GM21529 (cell line): ENCODE measurements at regions not wholly inside any gene's neighbourhood (a gene's known extent, or its start where the extent isn't known, plus 50 kb on each side); places are given as distances from the start of the nearest gene placed in this dataset.
"Not testable (repeated sequence)": the region's sequence is repeated elsewhere in the genome, so short reads cannot be mapped to it uniquely, and the experiment has no call there.

Experiments
- ATAC-seq: cut with Tn5 transposase; IDR thresholded peaks from one replicate; pipeline ENCODE4 v1.9.1; 2021; ENCODE audit not compliant: unreplicated experiment

- ATAC-seq = no peak
These were observed 116.1 kb downstream of the CYP26B1 start for GRCh38 chr2:72031346-72032110.

- ATAC-seq = no peak
These were observed 118.7 kb downstream of the CYP26B1 start for GRCh38 chr2:72028996-72029395.

- no peak for ATAC-seq
These were observed 119.2 kb downstream of the CYP26B1 start for GRCh38 chr2:72028351-72028995.

DNA sequence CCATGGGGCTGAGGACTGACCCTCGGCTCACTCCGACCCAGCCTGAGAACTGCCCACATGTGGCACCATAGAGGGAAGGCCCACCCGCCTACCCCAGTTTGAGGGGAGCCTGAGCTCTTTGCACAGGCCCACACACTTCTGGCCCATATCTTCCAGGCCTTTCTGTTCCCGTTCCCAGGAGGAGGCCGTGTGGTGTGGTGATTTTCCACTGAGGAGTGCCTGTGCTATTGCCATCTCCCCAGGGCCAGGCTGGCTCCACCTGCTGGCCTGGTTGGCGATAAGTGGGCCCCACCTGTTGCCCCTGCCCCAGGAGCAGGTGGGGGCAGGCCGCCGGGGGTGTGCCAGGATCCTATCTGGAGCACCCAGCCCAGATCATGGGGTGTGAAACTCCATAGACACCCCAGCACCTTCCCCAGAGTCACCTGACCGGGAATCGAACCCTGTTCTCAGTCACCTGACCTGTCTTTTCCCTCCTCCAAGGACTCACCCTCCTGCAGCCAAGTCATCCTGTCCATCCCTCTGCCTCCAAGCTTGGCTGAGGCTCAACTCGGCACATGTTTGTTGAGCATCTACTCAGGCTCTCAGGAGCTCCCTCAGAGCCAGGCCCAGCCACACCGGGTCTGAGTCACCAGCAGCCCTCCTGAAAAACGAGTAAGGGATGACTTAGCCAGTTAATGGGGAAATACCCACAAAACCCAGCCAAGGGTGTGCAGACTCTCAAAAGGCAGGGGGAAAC, 120.1 kb downstream of the CYP26B1 start:
- no peak for ATAC-seq

GRCh38 chr2:72026819-72027425, 120.7 kb downstream of the CYP26B1 start:
- ATAC-seq = no peak

- ATAC-seq = no peak
These were observed 123.0 kb downstream of the CYP26B1 start for GRCh38 chr2:72024451-72025175.

DNA sequence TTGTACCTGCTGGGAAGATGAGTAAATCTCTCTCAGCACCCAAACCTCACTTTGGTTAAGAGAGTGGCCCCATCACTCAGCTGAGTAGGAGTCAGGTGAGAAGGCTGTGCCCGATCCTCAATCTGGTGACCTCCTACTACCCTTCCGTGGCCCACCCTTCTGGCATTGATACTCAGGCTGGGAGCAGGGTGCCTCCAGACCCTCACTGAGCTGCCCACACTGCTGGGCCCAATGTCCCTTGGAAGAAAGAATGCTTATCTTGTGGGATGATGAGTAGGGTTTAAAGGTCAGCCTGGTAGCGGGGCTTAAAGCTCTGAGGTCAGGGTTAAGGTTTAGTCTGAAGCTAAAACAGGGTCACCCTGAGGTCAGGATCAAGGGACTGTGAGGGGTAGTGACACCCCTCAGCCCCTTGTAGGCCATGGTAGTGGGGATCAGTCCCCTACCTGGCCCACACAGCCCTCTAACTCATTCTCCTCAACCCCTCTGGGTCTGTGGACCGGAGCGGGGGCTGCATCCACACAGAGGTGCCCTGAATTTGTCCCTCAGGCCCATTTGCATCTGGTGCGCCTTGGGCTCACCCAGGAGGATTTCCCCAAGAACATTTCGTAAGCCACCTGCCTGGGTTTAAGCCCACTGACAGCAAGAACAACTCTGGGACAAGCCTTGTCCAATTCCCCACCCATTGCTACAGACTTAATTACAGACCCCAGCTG, 123.8 kb downstream of the CYP26B1 start:
- no peak for ATAC-seq

GRCh38 chr2:72021371-72021770, 126.3 kb downstream of the CYP26B1 start:
- not testable (repeated sequence) for ATAC-seq

DNA sequence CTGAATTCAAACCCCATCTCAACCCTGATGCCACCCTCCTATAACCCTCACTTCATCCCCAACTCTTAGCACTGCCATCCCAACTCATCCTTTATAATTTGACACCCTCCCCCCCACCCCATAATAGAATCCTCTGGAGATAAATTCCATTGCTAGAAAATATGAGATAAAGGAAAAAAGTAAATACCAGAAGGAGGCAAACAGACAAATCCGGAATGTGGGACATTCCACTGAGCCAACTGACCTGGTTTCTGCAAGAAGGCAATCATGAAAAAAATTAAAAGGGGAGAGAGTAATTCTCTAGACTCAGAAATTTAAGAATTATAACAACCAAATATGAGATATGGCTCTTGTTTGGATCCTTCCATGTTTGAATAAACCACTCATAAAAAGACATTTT, 132.4 kb downstream of the CYP26B1 start:
- ATAC-seq = no peak

GRCh38 chr2:72014831-72015230, 132.8 kb downstream of the CYP26B1 start:
- no peak for ATAC-seq

DNA sequence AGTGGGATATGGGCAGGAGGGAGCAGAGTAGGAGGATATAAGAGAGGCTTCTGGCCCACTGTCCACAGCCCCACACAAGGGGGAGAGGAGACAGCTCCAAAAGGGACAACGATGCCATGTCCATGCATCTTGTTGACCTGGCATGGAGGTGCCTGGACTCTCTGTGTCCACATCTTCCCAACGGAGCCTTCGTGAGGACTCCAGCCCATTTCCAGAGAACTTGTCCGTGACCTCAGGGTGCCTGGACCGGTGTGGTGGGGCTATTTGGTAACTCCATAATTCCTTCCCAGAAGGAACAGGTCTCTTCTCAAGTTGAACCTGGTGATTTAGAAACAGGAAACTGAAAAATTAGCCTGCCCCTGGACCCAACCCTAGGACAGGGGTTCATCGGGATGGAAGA, 133.9 kb downstream of the CYP26B1 start:
- ATAC-seq = no peak

DNA sequence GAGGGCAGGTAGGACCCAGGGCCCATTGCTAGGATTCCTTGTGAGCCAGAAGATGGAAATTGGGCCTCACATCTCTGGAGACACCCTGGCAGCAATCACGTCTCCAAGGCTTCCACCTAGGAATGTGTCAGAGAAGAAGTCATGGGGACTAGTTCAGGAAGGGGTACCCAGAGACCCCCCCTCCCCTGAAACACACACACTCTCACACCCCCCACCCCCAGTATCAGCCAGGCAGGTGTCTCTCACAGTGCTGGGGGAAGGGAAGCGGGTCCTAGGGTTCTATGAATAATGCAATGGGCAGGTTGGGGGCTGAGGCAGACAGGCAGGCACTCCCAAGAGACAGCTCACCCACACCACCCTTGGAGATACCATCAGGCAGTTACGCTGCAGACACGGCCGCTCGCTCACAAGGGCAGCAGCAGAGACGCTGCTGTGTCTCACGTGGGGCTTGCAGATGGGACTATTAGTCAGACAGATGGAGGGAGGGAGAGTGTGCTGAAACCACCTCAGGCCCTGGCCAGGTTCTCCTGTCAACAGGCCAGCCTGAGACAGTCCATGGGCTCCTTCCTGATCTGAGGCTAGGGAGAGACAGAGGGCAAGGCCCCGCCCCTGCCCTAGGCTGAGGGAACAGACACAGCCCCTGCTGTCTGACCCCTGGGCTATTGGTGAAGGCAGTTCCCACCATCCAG, 134.6 kb downstream of the CYP26B1 start:
- no peak for ATAC-seq

DNA sequence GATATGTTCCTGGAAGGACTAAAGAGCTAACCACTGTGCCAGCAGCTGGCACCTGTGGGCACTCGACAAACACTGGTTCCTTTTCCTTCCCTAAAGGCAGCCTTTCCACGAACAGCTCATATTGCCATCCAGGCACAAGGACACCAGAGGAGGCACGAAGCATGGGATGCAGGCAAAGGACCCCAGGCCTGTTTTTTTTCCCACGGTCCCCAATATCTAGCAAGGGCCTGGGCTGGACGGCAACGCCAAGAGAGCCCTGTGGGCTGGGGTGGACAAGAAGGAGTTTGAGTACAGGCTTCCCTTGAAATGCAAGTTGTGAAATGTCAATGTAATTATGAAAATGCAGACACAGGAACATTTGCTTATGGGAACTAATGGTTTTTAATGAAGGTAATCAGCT, 135.9 kb downstream of the CYP26B1 start:
- no peak for ATAC-seq

GRCh38 chr2:72011370-72011689, 136.3 kb downstream of the CYP26B1 start:
- ATAC-seq = no peak

DNA sequence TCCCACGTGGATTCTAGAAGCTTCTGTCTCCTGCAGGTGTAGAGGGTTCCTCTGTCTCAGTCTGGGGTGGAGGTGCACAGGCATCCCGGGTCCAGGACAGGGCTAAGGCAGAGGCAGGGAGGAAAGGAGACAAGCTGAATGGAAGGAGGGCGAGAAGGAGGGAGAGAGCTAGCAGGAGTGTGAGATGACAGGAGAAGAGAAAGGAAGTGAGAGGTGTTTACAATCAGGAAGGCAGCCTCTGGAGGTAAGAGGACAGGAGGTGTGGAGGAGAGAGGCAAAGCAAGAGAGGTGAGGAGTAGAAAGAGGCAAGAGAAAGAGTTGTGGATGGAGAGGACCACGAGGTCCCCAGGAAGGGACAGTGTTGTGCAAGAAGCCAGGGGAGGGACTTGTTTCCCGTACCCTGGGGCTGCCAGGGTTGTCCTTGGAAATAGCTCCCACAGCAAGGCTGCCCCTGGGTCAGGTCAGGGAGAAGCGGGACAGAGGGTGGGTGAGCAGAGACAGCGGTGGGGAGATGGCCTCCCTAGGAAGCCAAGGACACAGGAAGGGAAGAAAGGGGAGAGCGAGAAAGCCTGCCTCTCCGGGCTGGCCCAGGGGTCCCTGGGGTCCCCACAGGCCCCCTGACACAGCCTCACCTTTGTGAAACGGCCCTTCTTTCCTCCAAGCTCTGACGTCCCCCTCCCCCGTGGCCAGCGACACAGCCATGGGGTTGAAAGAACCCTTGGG, 136.9 kb downstream of the CYP26B1 start:
- no peak for ATAC-seq

DNA sequence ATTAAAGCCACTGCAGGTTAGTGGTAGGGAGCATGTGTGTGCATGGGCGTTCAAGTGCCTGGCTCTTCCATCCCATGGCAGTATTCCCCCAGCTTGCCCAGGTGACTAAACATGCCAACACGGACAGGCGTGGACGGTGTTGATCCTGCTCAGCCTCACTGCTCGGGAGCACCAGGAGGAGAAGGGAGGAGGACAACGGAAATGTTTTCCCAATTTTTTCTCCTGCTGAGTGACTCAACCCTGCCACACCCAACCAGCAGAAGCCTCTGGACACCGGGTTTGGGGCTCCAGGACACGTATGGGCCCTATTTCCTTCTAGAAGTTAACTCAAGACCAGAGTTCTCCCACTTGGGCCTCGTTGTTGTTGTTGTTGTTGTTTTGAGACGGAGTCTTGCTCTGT, 139.1 kb downstream of the CYP26B1 start:
- no peak for ATAC-seq

DNA sequence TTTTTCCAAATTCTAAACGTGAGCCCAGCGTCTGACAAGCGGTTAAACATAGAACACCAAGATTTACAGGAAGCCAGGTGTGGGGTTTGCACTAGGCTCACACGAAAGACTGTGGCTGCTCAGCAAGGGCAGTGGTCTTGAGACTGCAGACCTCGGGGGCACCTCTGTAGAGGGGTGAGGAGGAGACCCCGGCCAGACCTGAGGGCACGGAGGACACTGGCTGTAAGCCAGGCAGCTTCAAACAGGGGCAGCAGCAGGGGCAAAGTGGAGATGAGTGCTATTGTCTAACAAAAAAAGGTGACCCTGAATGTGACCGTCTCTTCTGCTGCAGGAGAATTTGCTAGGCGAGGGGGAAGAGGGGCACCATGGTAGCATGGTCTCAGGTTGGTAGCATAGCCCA, 140.3 kb downstream of the CYP26B1 start:
- ATAC-seq = no peak

GRCh38 chr2:72006188-72006736, 141.4 kb downstream of the CYP26B1 start:
- no peak for ATAC-seq

DNA sequence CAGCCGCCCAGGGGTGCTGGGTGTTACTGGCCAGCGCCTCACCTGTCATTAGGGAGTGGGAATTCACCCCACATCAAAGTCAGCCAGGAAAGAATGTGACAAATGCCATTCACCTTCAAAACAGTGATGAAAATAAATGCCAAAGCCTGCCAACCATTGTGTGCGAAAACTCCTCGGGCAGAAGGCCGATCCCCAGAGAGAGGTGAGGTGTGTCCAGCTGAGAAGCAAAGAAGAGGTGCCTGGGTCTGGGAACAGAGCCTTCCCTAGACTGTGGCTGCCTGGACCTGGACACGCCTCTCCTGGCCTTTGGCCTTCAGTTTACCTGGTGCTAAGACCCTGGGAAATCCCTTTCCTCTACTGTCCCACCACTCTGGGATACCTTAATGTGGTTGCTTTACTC, 142.7 kb downstream of the CYP26B1 start:
- no peak for ATAC-seq
